Renal pelvis (tissue), 1 donor: ENCODE measurements at regions not wholly inside any gene's neighbourhood (a gene's known extent, or its start where the extent isn't known, plus 50 kb on each side); places are given as distances from the start of the nearest gene placed in this dataset.
"Not testable (repeated sequence)": the region's sequence is repeated elsewhere in the genome, so short reads cannot be mapped to it uniquely, and the experiment has no call there.

Experiments
- DNase-seq: peaks from one replicate; pipeline ENCODE4 v3.0.0-alpha.2; 2013

DNA sequence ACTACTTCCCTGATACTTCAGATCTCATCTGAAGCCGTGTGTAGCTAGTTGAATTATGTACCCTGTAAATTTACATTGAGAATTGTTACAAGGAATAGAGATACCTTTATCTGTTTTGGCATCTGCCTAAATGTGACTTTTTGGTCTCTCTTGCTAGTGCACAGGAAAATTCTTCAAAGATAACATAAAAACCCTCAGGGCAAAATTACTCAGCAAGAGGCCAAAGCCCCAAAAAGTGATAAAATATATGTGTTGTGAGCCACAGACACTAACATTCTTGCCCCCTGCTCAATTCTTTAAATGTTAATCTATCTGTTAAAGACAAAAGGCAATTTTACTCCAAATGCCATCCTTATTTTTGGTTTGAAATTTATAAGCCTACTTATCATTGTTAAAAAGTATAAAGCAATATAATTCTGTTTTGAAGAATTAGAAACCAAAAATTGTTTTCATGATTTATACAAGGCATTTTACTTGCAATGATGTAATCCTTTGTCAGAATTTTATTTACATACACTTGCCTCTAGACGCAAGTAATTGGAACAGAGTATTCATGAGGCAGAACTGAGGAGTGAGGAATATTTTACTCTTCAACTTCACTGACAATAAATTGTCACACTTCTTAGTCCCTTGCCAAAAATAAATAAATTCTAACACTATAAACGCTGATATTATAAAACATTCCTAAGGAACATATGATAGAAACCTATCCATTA lies 186.2 kb downstream of the EPM2A start:
- no peak for DNase-seq

DNA sequence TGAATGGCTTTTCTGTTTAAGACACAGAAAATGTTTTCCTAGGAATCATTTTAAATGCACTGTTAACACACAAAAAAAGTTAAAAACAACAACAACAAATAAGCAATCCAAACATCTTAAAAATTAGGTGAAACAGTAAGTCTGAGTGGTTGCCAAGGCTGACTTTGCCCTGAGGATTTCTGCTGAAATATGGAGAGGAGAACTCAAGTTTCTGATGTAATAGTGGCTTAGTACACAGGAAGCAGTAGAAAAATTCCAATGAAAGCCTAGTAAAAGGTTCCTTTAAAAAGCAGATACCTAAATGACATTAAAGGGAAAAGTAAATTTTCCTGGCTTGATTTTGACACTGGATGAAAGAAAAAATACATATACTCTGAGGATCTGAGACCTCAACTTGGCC lies 184.2 kb downstream of the EPM2A start:
- no peak for DNase-seq

- DNase-seq = no peak
Measured at GRCh38 chr6:145555084-145555483, 180.2 kb downstream of the EPM2A start.

DNA sequence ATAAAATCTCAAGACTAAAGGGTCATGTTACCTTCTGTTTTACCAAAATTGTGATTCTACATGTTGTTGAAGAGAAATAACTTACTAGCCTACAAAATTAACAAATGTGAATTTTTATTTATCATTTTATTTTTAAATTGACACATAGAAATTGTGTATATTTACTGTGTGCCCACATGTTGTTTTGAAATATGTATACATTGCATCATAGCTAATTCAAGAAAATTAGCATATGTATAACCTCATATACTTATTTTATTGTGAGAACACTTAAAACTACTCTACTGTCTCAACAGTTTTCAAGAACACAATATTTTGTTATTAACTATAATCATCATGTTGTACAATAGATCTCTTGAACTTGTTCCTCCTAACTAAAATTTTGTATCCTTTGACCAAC lies 177.8 kb downstream of the EPM2A start:
- DNase-seq = no peak

DNA sequence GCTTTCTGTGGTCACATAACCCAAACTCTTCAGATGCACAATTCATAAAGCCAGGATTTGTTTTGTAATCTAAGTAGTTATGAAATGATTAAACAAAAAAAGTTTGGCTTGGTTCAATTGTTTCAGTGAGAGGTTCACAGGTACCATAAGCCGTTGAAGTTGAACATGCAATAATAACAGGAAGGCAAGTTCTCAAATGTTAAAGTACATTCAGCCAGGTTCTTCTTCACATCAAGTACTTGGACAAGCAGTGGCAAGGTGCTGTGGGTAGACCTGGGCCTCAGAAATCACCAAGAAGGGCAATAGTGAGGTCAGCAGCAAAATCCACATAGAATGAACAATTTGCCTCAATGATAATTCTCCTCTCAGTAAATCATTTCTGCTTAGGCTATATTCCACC lies 175.5 kb downstream of the EPM2A start:
- no peak for DNase-seq

DNA sequence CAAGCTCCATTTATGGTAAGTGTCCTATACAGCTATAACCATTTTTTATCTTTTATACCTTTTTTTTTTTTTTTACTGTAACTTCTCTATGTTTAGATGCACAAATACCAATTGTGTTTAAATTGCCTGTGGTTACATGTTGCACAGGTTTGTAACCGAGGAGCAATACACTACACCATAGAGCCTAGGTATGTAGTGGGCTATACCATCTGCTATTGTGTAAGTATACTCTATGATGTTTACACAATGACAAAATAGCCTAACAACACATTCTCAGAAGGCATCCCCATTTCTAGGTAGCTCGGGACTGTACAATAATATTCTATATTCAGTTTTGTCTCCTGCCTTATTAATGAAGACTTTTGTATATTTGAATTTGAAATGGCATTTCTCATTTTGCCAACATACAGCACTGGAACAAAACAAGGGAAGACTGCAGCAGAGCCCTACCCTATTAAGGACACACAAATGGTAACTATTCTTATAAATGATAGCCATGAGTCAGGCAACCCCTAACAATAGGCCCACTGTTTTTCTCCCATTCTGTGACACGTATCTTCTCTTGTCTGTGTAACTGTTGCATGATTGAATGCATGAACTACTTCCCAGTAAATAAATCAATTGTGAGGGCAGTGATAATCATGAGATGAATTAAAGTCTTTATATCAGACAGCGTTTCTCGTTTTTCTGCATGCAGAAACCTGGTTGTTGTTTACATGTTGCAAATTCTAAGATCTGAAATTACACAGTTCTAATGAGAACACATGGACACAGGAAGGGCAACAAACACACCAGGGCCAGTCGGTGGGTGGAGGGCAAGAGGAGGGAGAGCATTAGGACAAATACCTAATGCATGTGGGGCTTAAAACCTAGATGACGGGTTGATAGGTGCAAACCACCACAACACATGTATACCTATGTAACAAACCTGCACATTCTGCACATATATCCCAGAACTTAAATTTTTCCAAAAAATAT lies 173.9 kb downstream of the EPM2A start:
- no peak for DNase-seq

- no peak for DNase-seq
Measured at GRCh38 chr6:145562771-145563615, 172.3 kb downstream of the EPM2A start.

- DNase-seq = no peak
Measured at GRCh38 chr6:145564553-145564952, 170.8 kb downstream of the EPM2A start.

GRCh38 chr6:145567684-145568252 lies 167.6 kb downstream of the EPM2A start:
- DNase-seq = no peak

DNA sequence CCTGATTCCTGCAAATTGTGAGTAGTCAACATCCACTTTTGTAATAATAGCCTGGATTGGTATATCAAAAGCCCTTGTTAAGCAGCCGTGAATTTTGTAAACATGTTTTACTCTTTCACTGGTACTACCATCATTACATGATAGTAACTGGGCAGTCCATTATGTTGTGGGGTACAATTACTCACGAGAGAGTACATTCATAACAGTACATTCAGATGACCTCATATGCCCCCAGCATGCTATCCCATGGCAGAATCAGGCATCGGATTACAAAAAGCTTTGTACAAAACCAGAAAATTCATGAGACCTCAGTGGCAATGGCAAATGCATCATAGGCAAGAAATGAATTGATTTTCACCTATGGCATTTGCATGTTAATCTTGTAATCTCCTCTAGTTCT lies 166.2 kb downstream of the EPM2A start:
- no peak for DNase-seq

DNA sequence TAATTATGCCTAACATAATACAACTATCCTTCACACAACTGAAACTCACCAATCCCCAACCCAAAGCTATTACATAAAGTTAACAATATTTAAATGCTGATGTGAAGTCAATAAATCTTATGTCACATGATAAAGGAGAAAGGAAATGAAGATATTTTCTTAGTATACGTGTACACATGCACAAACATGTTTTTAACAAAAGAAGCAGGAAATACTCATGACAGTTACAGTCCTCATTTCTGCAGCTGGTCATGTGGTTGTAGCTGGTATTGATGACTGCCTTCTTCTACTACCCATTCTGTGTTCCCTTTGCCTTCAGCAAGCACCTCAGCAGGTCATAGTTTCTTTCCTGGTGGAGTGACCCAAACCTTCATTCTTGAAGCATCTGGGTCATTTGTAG lies 165.0 kb downstream of the EPM2A start:
- not testable (repeated sequence) for DNase-seq

DNA sequence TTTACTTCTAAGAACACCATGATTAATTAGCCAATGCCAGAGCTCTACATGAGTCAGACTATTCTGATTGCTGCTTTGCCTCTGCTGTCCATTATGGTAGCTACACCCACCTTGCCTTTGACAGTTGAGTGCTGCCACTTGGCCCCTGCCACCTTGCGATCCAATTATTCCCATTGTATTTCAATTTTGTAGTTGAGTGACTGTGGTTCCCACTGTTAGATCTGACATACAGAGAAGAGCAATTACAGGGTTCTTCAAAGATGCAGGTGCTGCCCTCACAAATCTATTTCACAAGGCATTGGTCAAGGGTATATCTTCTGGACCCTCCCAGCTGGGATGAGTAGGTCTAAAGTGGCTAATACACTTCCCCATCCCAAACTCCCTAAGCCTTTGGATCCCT lies 161.1 kb downstream of the EPM2A start:
- DNase-seq = not testable (repeated sequence)
